Gastroesophageal sphincter (tissue), 4 donors: ENCODE measurements at regions not wholly inside any gene's neighbourhood (a gene's known extent, or its start where the extent isn't known, plus 50 kb on each side); places are given as distances from the start of the nearest gene placed in this dataset.

ENCODE experiments used
- ATAC-seq: fragments of 150-250 bp; one replicate; pipeline ENCODE4 v1.9.1; 2016; ENCODE audit warnings: mild to moderate bottlenecking, moderate library complexity
- H3K27ac ChIP-seq, 4 donors: fragments of 200-600 bp; sonication (generic) in 3 of 4; 1 replicate in 3 of 4; 2 replicates in 1 of 4; pipeline ENCODE4 v1.5.1; 2016 to 2019
- H3K27me3 ChIP-seq: fragments of 200-600 bp; sonication (generic); one replicate; pipeline ENCODE4 v1.5.1; 2019
- H3K36me3 ChIP-seq, 2 donors: fragments of 200-600 bp; sonication (generic); one replicate each; pipeline ENCODE4 v1.5.1; 2019; ENCODE audit warnings: control low read depth in 1 of 2
- H3K4me1 ChIP-seq, 3 donors: fragments of 200-600 bp; sonication (generic); 1 replicate in 2 of 3; 2 replicates in 1 of 3; pipeline ENCODE4 v1.5.1; 2016 to 2019; ENCODE audit warnings: control low read depth in 2 of 3
- H3K4me3 ChIP-seq, 2 donors: fragments of 200-600 bp; sonication (generic); one replicate each; pipeline ENCODE4 v1.5.1; 2019; ENCODE audit warnings: mild to moderate bottlenecking in 1 of 2, moderate library complexity in 1 of 2
- H3K9me3 ChIP-seq, 3 donors: fragments of 200-600 bp; sonication (generic); one replicate each; pipeline ENCODE4 v1.5.1; 2017 to 2019; ENCODE audit warnings: control low read depth in 2 of 3
- EP300 ChIP-seq: sonication (generic); formaldehyde crosslinking; IDR thresholded peaks from one replicate; pipeline ENCODE4 v1.6.1; 2017; ENCODE audit warnings: antibody characterized with exemption, mild to moderate bottlenecking
- POLR2A ChIP-seq, 2 donors: fragments of 450-650 bp; IDR thresholded peaks; one replicate each; pipeline ENCODE4 v1.6.1; 2017; ENCODE audit warnings: antibody characterized with exemption in 2 of 2, mild to moderate bottlenecking in 2 of 2, moderate library complexity in 1 of 2
- POLR2AphosphoS5 ChIP-seq: sonication (generic); formaldehyde crosslinking; IDR thresholded peaks from one replicate; pipeline ENCODE4 v1.6.1; 2017; ENCODE audit warnings: antibody characterized with exemption
- WGBS, 2 donors: methylation state at CpG; one replicate each; pipeline ENCODE4 v1.1.5; 2018; ENCODE audit warnings: low coverage in 1 of 2; 5-methylcytosine and 5-hydroxymethylcytosine counted together
- small RNA-seq, 4 donors: library from RNA; depleted of rRNA; stranded (forward); fragments of <200 nt; gene quantifications; one replicate each; pipeline ENCODE3, GENCODE V24; 2016
- TF ChIP-seq, protein P1 (sequence below), 4 experiments: fragments of 200-600 bp in 2 of 4; fragments of 450-650 bp in 2 of 4; sonication (generic) in 1 of 4; IDR thresholded peaks; one replicate each; pipeline ENCODE4 v1.5.1; 2017 to 2019; ENCODE audit warnings: antibody characterized with exemption in 4 of 4, mild to moderate bottlenecking in 2 of 4, moderate library complexity in 2 of 4

DNA sequence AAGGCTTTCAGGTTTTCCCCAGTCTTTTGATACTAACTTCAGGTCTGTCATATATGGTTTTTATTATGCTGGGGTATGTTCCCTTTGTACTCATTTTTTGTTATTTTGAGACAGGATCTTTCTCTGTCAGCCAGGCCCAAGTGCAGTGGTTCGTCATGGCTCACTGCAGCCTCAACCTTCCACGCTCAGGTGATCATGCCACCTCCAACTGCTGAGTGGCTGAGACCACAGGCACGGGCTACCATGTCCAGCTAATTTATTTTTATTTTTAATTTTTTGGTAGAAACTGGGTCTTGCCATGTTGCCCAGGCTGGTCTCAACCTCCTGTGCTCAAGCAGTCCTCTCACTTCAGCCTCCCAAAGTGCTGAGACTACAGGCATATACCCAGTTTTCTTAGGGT lies 50.6 kb upstream of the PDGFD start:
- no peaks in the 10 kb centered on the region for H3K4me1 ChIP-seq
- H3K4me3 ChIP-seq, result no peak overlapping the region
- no peak overlapping the region for H3K27ac ChIP-seq
- no peaks in the 10 kb centered on the region for H3K27me3 ChIP-seq
- no peaks in the 10 kb centered on the region for H3K9me3 ChIP-seq
- H3K36me3 ChIP-seq, result no peaks in the 10 kb centered on the region
- 86 to 92% methylated on average over 3 of the region's 3 CpGs for WGBS, 2 donors
- TF ChIP-seq POLR2AphosphoS5 (no peak), POLR2A (IDR thresholded peaks at IDR 0.05) (no peak), EP300 (no peak)
- TF ChIP-seq, protein P1, sequence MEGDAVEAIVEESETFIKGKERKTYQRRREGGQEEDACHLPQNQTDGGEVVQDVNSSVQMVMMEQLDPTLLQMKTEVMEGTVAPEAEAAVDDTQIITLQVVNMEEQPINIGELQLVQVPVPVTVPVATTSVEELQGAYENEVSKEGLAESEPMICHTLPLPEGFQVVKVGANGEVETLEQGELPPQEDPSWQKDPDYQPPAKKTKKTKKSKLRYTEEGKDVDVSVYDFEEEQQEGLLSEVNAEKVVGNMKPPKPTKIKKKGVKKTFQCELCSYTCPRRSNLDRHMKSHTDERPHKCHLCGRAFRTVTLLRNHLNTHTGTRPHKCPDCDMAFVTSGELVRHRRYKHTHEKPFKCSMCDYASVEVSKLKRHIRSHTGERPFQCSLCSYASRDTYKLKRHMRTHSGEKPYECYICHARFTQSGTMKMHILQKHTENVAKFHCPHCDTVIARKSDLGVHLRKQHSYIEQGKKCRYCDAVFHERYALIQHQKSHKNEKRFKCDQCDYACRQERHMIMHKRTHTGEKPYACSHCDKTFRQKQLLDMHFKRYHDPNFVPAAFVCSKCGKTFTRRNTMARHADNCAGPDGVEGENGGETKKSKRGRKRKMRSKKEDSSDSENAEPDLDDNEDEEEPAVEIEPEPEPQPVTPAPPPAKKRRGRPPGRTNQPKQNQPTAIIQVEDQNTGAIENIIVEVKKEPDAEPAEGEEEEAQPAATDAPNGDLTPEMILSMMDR (IDR thresholded peaks at IDR 0.05), result no peak
- no peak for ATAC-seq

Small RNAs in the stretch of these regions (small RNA-seq; reads per million reads assigned to genes)
- gene AP001485.1, result 0 reads per million in 4 donors
- 0 reads per million in 4 donors for gene MIR7641-1
